Ascending aorta (tissue), 2 donors: ENCODE measurements at regions not wholly inside any gene's neighbourhood (a gene's known extent, or its start where the extent isn't known, plus 50 kb on each side); places are given as distances from the start of the nearest gene placed in this dataset.

Experiments used
- DNase-seq, 2 donors: peaks; one replicate each; pipeline ENCODE4 v3.0.0-alpha.2; 2019; ENCODE audit warnings: low spot score in 2 of 2
- H3K27ac ChIP-seq, 2 donors: fragments of 200-600 bp; sonication (generic); one replicate each; pipeline ENCODE4 v1.5.1; 2016 to 2017; ENCODE audit warnings: mild to moderate bottlenecking in 1 of 2
- H3K27me3 ChIP-seq: fragments of 200-600 bp; sonication (generic); one replicate; pipeline ENCODE4 v1.5.1; 2017
- H3K36me3 ChIP-seq, 2 donors: fragments of 200-600 bp; sonication (generic); one replicate each; pipeline ENCODE4 v1.5.1; 2016
- H3K4me1 ChIP-seq, 2 donors: fragments of 200-600 bp; sonication (generic); one replicate each; pipeline ENCODE4 v1.5.1; 2016 to 2017; ENCODE audit warnings: mild to moderate bottlenecking in 1 of 2
- H3K4me3 ChIP-seq, 2 donors: fragments of 200-600 bp; sonication (generic); one replicate each; pipeline ENCODE4 v1.5.1; 2016 to 2017; ENCODE audit warnings: mild to moderate bottlenecking in 1 of 2
- H3K9me3 ChIP-seq, 2 donors: fragments of 200-600 bp; sonication (generic); one replicate each; pipeline ENCODE4 v1.5.1; 2016
- intact Hi-C: fragments of 100-400 bp; cut with DNase I; formaldehyde crosslinking; loops from one replicate; pipeline ENCODE4 v1.15.1; 2023
- TF ChIP-seq, protein P1 (sequence below), 3 experiments: fragments of 200-600 bp in 2 of 3; fragments of 450-650 bp in 1 of 3; sonication (generic) in 2 of 3; IDR thresholded peaks; one replicate each; pipeline ENCODE4 v1.5.1; 2016 to 2019; ENCODE audit warnings: antibody characterized with exemption in 3 of 3, mild to moderate bottlenecking in 1 of 3, moderate library complexity in 1 of 3

DNA sequence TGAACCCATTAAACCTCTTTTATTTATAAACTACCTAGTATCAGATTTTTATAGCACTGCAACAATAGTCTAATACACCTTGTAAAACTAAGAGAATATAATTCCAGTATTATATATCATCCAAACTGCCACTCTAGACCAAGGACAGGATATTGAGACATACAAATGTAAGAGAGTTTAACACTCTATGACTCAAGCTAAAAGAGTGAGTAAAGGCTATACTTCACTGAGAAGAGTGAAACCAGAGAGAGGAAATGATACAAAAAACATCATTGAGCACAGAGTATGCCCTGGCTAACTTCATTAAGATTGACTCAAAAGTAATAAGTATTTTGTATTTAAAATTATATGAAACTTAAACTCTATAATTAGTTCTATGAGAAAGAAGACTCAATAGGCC, 1951.9 kb upstream of the SEL1L start:
- intact Hi-C loops = no loop called here
- TF ChIP-seq, protein P1, sequence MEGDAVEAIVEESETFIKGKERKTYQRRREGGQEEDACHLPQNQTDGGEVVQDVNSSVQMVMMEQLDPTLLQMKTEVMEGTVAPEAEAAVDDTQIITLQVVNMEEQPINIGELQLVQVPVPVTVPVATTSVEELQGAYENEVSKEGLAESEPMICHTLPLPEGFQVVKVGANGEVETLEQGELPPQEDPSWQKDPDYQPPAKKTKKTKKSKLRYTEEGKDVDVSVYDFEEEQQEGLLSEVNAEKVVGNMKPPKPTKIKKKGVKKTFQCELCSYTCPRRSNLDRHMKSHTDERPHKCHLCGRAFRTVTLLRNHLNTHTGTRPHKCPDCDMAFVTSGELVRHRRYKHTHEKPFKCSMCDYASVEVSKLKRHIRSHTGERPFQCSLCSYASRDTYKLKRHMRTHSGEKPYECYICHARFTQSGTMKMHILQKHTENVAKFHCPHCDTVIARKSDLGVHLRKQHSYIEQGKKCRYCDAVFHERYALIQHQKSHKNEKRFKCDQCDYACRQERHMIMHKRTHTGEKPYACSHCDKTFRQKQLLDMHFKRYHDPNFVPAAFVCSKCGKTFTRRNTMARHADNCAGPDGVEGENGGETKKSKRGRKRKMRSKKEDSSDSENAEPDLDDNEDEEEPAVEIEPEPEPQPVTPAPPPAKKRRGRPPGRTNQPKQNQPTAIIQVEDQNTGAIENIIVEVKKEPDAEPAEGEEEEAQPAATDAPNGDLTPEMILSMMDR (IDR thresholded peaks at IDR 0.05) = no peak

DNA sequence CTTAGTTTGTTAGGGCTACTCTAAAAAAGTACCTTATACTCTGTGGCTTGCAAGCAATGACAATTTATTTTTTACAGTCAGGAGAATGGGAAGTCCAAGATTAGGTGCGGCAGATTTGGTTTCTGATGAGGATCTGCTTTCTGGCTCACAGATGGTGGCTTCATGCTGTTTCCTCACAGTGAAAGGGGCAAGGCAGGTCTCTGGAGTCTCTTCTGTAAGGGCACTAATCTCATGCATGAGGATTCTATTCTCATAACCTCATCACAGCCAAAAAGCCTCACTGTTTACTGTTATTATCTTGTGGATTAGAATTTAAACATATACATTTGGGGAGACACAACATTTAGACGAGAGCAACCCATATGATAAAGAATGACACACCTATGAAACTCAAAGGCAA, 1957.4 kb upstream of the SEL1L start:
- Histone ChIP-seq H3K4me1 (no peaks in the 10 kb centered on the region), H3K9me3 (no peaks in the 10 kb centered on the region), H3K27me3 (no peaks in the 10 kb centered on the region), H3K27ac (no peak overlapping the region), H3K4me3 (no peak overlapping the region), H3K36me3 (no peaks in the 10 kb centered on the region)
- no peak for DNase-seq
- intact Hi-C loops = no loop called here
- TF ChIP-seq, protein P1 (IDR thresholded peaks at IDR 0.05) = no peak

More for the DNA sequence above, 1951.9 kb upstream of the SEL1L start:
- Histone ChIP-seq H3K36me3 (no peaks in the 10 kb centered on the region), H3K4me3 (no peak overlapping the region), H3K9me3 (no peaks in the 10 kb centered on the region), H3K27me3 (no peaks in the 10 kb centered on the region), H3K4me1 (no peaks in the 10 kb centered on the region), H3K27ac (no peak overlapping the region)
- no peak for DNase-seq

DNA sequence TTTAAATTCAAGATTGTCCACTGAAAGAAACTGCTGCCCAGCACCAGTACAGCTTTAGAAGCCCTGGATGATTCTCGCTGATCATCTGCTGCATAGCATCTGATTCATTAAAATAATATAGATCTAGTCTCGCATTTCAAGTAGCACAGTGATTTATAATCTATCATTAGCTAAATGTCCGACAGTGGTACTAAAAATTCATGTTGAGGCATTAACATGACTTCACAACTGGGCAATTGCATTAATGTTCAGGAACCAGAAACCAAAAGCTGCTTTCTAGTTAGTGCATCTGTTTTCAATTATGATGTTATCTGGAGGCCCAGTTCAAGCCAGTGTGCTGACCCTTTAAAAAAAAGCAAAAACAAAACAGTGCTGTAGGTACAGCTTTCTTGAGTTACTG, 1987.2 kb upstream of the SEL1L start:
- Histone ChIP-seq H3K27me3 (no peaks in the 10 kb centered on the region), H3K4me1 (no peaks in the 10 kb centered on the region), H3K4me3 (no peak overlapping the region), H3K27ac (no peak overlapping the region), H3K9me3 (no peaks in the 10 kb centered on the region), H3K36me3 (no peaks in the 10 kb centered on the region)
- intact Hi-C loops = no loop called here
- TF ChIP-seq, protein P1 (IDR thresholded peaks at IDR 0.05) = no peak
- DNase-seq = no peak

DNA sequence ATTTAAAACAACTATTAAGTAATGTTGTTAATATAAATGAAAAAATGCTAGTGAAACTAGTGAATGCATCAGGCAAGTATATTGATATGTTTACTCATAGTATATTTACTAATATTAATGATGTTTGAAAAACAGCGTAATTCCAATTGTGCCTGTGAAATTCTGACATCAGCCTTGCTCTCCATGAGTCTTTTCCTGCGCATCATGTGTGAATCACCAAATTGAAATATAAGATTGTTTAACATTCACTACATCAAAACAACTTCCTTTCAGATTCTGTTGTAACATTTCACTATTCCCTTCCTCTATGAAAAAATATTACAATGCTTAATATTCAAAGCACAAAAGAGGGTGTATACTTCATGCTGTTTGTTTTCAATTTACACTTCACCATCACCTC, 1995.9 kb upstream of the SEL1L start:
- TF ChIP-seq, protein P1 (IDR thresholded peaks at IDR 0.05) = no peak
- H3K27ac ChIP-seq = no peak overlapping the region
- no peaks in the 10 kb centered on the region for H3K4me1 ChIP-seq
- no peaks in the 10 kb centered on the region for H3K27me3 ChIP-seq
- intact Hi-C loops = no loop called here
- no peak for DNase-seq
- no peak overlapping the region for H3K4me3 ChIP-seq
- no peaks in the 10 kb centered on the region for H3K9me3 ChIP-seq
- no peaks in the 10 kb centered on the region for H3K36me3 ChIP-seq

DNA sequence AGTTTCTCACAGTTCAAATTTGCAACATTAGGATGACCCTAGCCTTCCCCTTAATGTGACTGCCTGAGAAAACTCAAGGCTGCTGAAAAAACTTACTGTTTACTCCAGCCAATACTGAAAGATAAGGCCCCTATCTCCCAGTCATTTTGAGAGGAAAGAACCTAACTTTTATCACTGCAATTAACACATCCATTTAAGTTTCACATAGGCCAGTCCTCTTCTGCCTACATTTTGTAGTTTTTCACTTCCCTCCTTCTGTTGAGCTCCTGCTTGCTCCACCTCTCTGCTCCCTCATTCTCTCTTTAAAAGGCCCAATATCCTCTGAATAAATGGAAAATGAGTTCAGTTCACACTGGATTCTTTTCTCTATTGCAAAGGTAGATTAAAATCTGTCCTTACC, 1996.2 kb upstream of the FLRT2 start:
- TF ChIP-seq, protein P1 (IDR thresholded peaks at IDR 0.05) = no peak
- Histone ChIP-seq H3K4me1 (no peaks in the 10 kb centered on the region), H3K27me3 (no peaks in the 10 kb centered on the region), H3K9me3 (no peaks in the 10 kb centered on the region), H3K36me3 (no peaks in the 10 kb centered on the region), H3K4me3 (no peak overlapping the region), H3K27ac (no peak overlapping the region)
- intact Hi-C loops = no loop called here
- DNase-seq = no peak

DNA sequence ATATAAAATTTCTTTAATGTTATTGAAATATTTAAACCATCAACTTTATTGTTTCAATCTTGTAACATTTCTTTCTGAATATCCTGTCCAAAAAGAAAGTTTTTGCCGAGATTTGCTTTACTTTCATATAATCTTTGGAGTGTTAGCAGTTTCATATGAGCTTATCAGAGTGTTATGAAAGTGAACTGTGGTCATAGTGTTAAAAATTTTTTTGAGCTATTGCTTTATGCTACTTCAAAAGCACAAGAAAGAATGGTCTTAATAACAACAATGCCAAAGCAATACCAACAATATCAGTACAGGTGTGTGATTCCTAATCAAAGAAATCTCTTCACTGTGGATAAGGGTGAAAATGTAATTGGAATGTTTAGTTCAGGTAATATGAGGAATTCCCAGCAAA, 1994.9 kb upstream of the FLRT2 start:
- no peak overlapping the region for H3K27ac ChIP-seq
- no peaks in the 10 kb centered on the region for H3K4me1 ChIP-seq
- H3K27me3 ChIP-seq = no peaks in the 10 kb centered on the region
- no peaks in the 10 kb centered on the region for H3K36me3 ChIP-seq
- TF ChIP-seq, protein P1 (IDR thresholded peaks at IDR 0.05) = no peak
- no peaks in the 10 kb centered on the region for H3K9me3 ChIP-seq
- no peak overlapping the region for H3K4me3 ChIP-seq
- intact Hi-C loops = no loop called here
- DNase-seq = no peak
